HG03175 (cell line): ENCODE measurements at regions not wholly inside any gene's neighbourhood (a gene's known extent, or its start where the extent isn't known, plus 50 kb on each side); places are given as distances from the start of the nearest gene placed in this dataset.
"Not testable (repeated sequence)": the region's sequence is repeated elsewhere in the genome, so short reads cannot be mapped to it uniquely, and the experiment has no call there.

Experiments used
- ATAC-seq: cut with Tn5 transposase; IDR thresholded peaks from one replicate; pipeline ENCODE4 v1.9.1; 2021; ENCODE audit warnings: mild to moderate bottlenecking, moderate library complexity; ENCODE audit not compliant: unreplicated experiment

- ATAC-seq, result no peak
Observed at GRCh38 chr20:41690702-41691101, 72.5 kb upstream of the CHD6 start.

GRCh38 chr20:41686961-41687360 lies 68.8 kb upstream of the CHD6 start:
- no peak for ATAC-seq

GRCh38 chr20:41685145-41685544 lies 67.0 kb upstream of the CHD6 start:
- ATAC-seq, result not testable (repeated sequence)

- no peak for ATAC-seq
Observed at GRCh38 chr20:41678799-41679198, 60.6 kb upstream of the CHD6 start.

GRCh38 chr20:41672282-41672681 lies 54.1 kb upstream of the CHD6 start:
- ATAC-seq, result no peak

- no peak for ATAC-seq
Observed at GRCh38 chr20:41671143-41671542, 53.0 kb upstream of the CHD6 start.

- ATAC-seq, result no peak
Observed at GRCh38 chr20:41670631-41671030, 52.5 kb upstream of the CHD6 start.

GRCh38 chr20:41669708-41670263 lies 51.6 kb upstream of the CHD6 start:
- ATAC-seq, result no peak

- ATAC-seq, result no peak
Observed at GRCh38 chr20:41668057-41668749, 50.0 kb upstream of the CHD6 start.
